SIG-M5 treated with dmso at 0.1 percent for 504 hours (cell line): ENCODE measurements at regions not wholly inside any gene's neighbourhood (a gene's known extent, or its start where the extent isn't known, plus 50 kb on each side); places are given as distances from the start of the nearest gene placed in this dataset.

Experiments used
- DNase-seq: peaks from one replicate; lab custom pipeline; 2025; ENCODE audit not compliant: unreplicated experiment; lab: John Stamatoyannopoulos, UW

DNA sequence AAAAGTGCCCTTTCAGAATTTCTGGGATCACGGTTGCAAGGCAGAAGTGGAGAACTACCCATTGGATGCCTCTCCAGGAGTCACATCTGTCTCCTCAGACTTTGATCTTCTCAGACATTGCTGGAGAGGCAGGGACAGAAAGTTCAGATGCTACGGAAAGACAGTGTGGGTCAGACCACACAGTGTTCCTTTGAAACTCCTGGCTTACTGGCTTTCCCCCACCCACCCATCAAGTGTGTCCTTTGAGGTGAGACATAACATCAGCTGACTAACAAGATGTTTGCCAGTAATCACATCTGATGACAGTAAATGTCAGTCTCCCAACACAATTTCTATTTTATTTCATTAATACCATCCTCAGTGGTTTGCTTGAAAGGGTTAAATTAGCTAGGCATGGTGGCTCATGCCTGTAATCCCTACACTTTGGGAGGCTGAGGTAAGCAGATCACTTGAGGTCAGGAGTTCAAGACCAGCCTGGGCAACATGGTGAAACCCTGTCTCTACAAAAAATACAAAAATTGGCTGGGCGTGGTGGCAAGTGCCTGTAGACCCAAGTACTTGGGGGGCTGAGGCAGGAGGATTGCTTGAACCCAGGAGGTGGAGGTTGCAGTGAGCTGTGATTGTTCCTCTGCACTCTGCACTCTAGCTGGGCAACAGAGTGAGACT lies 67.2 kb upstream of the SNX9 start:
- DNase-seq: no peak

DNA sequence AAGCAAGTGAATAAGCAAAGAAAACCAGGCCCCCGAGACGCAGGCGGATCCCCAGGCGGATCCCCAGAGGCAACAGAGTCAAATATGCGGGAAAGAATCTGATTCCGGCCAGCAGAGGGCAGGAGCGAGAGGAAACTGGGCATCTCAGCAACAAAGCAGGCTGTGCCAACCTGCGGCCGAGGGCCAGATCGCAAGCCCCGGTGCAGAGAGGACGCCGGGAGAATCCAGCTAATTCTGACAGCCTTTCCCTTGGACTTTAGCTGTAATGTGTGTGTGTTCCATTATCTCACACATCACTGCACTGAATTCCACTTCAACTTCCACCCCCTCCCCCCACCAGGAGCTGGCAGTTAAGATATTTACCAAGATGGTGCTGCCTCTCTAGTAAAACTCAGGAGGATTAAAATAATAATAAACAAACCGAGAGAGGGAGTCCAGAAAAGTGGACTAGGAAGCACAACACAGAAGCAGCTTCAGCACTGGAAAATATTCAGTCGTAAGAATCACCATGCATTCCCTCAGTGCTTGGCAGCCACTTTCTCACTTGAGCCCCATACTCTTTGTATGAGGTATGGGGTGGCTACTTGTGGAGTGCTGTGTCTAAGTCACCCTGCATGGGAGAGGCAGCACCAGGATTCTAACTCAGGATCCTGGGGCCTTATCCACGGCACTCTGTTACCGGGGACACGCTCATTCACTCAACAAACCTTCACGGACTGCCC lies 66.2 kb upstream of the SNX9 start:
- peak; percentile 74 for DNase-seq

DNA sequence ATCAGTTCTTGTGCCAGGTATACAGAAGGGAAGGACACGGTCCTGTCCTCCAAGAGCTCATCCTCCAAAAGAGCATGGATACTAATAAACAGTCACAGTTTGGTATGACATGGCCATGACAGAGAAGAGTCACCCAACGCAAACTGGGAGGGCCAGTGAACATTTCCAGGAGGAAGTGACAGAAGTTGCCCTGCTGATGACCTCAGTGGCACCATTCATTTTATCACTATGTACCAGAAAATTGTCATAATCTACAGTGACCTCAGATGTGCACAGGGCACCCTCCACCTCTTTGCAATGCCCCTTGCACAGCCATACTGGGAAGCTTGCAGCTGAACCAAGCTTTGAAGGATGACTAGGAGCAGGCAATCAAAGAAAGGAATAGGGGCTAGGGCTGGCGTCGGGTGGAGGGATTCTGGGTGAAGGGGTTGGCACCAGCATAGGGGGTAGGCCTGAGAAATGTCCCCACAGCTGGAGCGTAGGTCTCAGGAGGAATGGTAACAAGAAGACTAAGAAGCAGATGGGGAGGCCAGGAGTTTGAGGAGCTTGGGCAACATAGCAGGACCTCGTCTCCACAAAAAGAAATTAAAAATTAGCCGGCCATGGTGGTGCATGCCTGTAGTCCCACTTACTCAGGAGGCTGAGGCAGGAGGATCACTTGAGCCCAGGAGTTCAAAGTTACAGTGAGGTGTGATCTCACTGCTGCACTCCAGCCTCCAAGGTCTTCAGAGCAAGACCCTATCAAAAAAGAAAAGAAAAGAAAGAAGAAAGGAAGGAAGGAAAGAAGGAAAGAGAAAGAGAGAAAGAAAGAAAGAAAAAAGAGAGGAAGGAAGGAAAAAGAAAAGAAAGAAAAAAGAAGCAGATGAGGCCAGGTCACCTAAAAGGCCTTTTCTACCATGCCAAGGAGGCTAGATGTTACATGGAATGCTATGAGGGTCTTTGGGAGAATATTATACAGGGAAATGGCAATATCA lies 65.3 kb upstream of the SNX9 start:
- DNase-seq: no peak

DNA sequence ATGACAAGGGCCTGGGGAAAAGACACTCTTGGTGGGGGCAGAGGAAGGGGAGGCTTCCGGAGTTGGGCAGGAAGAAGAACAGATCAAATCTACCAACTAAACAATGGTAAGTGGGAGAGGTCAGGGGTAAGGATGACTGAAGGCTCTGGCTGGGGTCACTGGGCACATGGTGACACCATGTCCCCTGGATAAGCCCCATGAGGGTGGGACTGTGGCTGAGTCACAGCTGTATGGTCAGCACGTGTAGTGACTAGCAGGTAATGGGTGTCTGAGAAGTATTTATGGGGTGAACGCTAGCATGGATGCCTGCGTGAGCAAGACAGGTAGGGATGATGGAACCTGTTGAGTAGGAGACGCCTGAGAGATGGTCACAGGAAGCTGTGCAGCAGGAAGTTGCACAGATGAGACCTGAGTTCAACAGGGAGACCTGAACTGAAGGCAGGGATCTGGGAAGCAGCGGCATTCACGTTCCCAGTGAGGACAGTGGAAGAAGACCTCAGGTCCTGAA lies 64.5 kb upstream of the SNX9 start:
- no peak for DNase-seq

DNA sequence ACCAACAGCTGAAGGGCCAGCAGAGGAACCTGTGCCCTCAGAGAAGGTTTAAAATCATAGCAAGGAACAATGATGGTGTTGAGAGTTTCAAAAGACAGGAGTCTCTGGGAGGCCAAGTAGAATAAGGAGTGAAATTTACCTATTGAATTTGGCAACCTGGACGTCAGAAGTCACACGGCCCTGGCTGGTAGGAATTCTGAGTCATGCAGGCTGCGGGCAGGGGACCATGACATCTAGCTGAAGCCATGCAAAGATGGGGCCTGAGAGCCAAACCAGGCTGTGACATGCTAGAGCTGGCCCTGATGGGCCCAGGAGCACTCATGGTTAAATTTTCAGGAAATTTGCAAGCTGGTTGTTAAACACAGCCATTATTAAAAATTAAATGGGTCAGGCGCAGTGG lies 64.0 kb upstream of the SNX9 start:
- DNase-seq: no peak

DNA sequence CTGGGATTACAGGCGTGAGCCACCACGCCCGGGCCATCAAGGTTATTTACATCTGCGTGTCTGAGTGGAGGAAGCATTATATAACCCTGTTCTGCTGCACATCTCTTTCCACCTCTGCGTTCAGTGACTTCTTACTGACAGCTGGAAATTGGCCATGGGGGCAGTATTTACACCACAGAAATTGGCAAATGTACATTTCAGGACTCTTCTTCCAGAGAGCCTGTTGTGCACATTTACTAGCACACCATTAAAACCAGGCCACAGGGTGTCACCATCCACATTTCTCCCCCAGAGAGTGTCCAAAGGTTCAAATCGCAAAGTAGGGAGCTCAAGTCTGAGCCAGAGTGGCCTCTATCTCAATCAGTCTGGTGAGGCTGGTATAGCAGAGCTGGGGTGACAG lies 62.9 kb upstream of the SNX9 start:
- DNase-seq: no peak

DNA sequence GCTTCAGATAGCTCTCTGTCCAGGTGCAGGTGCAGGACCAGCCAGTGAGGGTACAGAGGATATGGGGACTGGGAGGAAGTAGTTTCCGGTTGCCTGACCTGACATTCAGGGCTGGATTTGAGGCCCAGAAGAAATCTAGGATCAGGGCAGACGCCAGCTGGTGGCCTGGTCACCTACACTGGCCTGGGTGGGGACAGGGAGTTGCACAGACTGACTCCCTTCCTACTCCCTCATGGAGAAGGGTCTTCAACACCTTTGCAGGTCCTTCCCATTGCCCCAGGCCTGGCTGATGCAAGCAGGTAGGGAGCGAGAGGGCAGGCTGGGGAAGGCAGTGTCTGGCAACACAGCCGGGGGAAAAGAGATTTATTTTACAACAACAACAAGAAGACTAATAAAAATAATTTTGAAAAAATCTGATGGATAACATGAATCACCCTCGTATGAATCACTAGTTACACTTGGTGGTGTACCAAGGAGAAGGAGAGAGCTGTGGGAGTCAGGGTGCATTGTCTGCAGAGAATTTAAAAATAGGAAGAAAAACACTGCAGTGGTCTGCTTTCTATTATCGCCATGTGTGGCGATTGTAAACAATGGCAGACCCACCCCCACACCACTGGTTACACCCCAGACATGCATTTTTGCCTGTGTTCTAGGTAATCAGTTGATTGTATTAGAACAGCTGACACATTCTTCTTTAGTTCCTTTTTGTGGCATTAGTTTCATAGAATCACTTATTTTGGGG lies 62.3 kb upstream of the SNX9 start:
- no peak for DNase-seq

DNA sequence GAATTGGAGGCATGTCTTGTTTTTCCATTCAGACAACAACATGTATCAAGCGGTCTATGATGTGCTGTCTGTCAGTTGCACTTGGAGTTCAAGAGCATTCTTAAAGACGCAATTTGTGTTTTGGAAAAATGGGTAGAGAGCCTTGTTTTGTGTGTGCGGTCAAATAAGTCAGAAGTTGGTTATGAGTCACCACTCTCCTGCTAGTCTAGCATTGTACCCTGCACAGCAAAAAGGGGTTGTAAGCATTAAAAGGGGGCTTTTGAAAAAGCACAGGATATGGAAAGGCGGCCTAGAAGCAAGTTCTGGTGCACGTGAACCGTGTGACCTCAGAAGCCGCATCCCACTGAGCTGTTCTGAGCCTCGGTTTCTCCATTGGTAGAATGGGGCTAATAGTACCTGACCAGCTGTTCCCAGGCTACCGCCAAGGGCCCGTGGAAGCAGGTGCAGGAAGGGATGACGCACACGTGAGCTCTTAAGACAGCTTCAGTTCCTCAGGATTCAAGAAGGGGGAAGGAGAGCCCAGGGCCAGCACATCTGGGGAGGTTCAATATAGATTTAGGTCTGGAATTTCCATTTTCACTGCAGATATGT lies 61.6 kb upstream of the SNX9 start:
- peak; percentile 23 for DNase-seq

DNA sequence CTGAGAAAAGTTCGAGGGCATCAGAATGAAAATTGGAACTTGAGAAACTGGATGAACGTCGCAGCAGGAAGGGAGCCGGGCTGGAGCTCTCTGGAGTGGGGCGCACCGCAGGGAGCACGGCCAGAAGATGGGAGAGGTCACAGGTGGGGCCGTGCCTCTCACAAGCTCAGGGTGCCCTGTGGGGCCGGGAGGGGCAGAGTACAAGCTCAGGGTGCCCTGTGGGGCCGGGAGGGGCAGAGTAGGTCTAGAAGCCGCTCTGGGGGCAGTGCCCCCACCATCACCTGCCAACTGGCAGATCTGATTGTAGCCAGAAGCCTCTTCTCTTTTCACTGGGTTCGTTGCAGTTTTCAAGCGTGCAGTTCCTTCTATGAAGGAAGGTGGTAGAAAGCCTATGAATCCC lies 61.1 kb upstream of the SNX9 start:
- DNase-seq: no peak

DNA sequence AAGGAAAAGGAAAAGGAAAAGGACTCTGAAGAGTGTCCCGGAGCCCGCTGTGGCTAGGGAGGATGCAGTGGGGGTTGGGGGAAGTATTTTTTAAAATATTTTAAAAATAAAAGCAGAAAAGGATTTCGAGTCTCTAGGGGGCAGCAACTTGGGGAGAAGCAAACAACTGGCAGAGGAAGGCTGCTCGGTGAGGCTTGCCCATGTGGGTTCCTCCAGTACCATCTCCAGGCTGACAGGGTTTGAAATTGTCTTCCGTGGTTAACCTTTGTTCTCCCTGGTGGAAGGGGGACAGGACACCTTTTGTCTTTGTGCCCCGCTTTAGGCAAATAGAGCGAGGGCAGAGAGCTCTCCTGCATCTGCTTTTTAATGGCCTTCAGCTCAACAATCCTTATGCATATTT lies 60.4 kb upstream of the SNX9 start:
- no peak for DNase-seq

DNA sequence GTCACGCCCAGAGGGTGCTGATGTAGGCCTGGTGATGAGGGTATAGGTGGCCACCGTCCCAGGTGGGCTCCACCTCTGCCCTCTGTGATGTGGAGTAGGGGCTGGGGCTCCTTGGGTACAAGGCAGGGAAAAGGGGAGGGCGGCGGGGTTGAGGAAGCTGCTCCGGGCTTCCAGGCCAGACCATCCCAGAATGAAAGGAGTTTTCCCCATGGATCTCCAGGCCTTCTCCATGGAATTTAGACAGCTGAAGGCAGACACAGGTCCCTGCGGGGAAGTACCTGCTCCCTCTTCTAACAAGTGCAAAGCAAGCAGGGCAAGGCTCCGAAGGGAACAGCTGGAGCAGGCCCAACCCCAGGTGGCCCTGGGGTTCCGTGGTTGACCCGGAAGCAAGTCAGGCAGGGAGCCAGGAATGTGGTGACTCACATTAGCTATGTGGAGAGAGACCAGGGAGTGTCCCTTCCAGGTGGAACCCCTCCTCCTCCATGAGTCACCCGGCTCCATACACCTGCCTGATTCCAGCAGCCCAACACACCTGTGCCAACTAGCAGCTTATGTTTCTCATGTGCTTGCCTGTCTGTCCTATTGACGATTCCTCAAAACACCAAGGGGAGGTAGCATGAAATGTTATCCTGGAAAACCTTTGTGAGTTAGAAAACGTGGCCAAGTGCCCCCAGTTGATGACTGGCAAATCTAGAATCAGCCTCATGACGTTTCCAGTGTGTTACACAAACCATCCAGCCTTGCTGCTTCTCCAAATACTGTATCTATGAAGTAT lies 59.7 kb upstream of the SNX9 start:
- peak; percentile 42 for DNase-seq

DNA sequence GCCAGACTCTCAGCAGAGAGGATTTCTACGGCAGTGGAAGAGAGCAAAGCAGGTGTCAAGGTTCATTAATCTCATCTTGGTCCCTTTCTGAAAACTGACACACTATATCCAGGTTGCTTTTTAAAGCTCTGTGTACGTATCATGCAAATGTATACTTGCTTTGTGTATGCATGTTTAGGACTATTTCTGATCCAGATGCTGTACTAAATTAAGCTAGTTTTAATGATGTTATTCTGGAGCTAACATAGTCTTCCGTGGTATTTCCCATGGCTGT lies 59.2 kb upstream of the SNX9 start:
- DNase-seq: no peak

DNA sequence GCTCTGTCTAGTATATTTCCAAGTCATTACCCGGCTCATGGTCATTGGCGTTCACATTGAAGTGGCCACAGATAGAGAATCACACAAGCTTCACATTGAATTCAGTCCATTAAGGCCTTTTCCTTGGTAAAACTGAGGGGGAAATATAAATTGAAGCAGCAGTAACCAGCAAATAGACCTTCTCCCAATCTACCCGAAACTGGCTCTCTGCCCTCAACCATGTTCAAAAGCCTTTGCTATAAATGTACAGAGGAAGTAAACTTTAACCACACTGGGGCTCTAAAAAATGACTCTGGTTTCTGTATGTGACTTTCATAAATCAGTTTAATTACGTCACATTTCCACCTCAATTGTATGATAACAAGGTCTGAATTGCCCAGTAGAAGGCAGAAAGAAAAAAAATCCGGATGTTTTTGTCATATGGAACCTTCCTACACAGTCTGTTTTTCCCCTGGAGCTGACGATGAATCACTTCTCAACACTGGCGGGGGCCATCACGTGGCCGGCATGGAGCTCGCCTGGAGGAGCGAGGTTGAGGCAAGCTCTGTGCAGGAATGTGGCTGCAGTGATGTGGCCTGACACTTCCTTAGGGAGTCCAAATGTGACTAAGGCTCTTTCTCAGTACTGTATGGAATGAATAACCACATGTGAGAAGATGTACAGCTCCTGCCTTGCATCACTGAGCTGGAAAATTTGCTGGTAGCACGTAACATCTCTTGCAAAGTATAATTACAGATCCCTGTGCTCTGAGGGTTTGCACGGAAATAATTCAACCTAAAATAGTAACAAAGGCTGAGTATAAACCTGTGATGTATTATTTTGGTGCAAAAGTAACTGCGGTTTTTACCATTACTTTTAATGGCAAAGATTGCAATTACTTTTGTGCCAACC lies 58.6 kb upstream of the SNX9 start:
- peak; percentile 93 for DNase-seq

DNA sequence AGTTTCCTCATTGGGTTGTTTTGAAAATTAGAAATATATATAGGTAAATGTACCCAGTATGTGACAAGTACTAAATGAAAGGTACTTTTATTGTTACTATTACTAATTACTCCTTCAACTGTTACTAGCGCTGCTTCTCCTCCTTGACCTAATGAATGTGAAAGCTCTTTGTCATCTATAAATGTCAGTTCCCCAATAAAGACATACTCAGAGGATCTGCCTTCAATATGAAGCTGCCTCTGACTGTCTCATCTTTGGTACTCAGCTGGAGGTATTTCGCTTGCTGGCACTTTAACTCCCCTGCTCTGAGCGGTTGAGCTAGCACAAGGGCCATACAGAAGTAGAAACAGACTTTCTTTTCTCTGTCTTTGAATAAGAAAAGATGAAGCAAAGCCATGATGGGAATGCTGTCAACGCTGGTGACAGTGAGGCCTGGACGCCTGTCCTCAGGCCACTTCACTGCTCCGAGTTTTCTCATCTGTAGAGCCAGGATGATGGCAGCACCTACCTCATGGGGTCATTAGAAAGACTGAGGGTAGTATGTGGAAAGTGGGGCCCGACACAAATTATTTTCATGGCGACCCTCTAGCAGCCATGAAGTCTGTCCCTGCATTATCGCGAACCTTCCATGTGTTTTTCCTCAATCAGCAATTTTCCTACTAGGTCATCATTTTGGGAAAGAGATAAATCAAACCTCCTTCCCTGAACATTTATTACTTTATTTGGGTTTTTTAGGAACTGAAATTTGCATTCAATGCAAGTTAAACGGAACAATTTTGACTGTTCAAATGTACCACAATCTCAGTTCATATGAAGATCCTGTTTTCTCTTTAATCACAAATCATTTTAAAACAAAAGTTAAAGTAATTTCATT lies 55.9 kb upstream of the SNX9 start:
- DNase-seq: no peak

DNA sequence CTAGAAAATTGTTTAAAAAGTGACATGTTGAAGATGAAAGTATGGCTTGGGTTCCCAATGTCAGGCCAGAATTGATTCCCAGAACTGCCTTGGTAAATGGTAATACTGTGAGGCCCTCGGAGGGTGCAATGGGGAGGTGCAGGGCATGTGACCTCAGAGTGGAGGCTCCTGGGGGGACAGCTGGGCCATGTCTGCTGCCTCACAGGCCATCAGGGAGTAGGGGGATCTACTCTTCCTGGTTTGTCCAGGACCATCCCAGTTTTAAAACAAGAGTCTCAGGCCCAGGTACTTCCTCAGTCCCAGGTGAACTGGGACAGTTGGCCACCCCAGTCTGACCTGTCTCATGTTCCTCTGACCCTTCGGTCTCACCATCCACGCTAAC lies 55.3 kb upstream of the SNX9 start:
- no peak for DNase-seq

DNA sequence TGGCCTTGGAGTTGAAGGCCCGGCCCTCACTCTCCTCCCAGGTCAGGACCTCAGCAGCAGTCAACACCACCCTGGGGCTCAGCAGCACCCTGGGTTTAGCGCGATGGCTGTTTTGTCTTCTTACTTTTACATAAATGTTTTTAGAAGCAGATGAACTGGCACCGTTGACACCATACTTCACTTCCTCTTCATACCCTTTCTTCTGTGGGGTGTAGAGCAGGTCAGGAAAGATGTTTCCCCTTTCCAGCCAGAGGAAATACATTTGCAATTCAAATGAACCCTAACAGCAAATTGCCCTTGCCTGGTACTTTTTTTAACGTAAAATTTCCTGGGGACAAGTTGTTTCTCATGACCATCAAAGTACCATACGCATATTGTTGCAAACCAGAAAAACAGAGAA lies 54.7 kb upstream of the SNX9 start:
- peak; percentile 57 for DNase-seq

DNA sequence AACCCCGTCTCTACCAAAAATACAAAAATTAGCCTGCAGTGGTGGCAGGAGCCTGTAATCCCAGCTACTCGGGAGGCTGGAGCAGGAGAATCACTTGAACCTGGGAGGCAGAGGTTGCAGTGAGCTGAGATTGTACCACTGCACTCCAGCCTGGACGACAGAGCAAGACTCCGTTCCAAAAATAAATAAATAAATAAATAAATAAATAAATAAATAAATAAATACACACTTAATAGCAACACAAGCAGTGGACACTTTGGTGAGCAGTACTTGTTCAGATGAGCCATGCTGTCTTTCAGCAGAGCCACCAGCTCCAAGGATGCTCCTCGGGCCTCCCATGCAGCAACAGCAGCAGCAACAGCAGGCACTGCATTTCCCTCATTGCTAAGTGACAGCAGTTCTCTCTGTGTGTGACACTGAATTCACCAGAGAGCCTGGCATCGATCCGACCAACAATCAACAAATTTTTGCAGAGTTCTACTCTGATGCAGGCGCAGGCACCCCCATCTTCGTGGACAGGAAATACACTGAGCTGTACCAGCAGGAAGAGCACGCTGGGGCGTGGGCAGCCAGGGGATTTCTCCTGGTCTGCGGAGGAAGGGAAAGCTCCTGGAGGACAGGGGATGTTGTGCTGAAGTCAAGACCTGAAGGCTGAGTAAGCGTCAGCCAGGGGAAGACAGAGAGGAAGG lies 54.0 kb upstream of the SNX9 start:
- DNase-seq: no peak
